ENCODE measurements at regions not wholly inside any gene's neighbourhood (a gene's known extent, or its start where the extent isn't known, plus 50 kb on each side); places are given as distances from the start of the nearest gene placed in this dataset.

- no peak for DNase-seq (ENCODE audit: low read depth)
- TF ChIP-seq CTCF (IDR thresholded peaks at IDR 0.05; ENCODE audit: control insufficient read depth, extremely low read depth, insufficient read depth), result peak; percentile 68
- H3K4me3 ChIP-seq (ENCODE audit: low read depth, low read length), result no peak overlapping the region
These were observed 751.7 kb upstream of the GOLIM4 start for GRCh38 chr3:168847291-168847883.

GRCh38 chr3:168844894-168845482, 749.3 kb upstream of the GOLIM4 start:
- no peak for DNase-seq (ENCODE audit: low read depth)
- no peak overlapping the region for H3K4me3 ChIP-seq (ENCODE audit: low read depth, low read length)
- no peak for TF ChIP-seq CTCF (IDR thresholded peaks at IDR 0.05; ENCODE audit: control insufficient read depth, extremely low read depth, insufficient read depth)

GRCh38 chr3:168844472-168844871, 748.7 kb upstream of the GOLIM4 start:
- no peak for TF ChIP-seq CTCF (IDR thresholded peaks at IDR 0.05; ENCODE audit: control insufficient read depth, extremely low read depth, insufficient read depth)
- no peak overlapping the region for H3K4me3 ChIP-seq (ENCODE audit: low read depth, low read length)
- DNase-seq (ENCODE audit: low read depth), result no peak

GRCh38 chr3:168843481-168843880, 747.8 kb upstream of the GOLIM4 start:
- H3K4me3 ChIP-seq (ENCODE audit: low read depth, low read length), result no peak overlapping the region
- DNase-seq (ENCODE audit: low read depth), result no peak
- no peak for TF ChIP-seq CTCF (IDR thresholded peaks at IDR 0.05; ENCODE audit: control insufficient read depth, extremely low read depth, insufficient read depth)

GRCh38 chr3:168839653-168840052, 743.9 kb upstream of the GOLIM4 start:
- no peak for DNase-seq (ENCODE audit: low read depth)
- no peak for TF ChIP-seq CTCF (IDR thresholded peaks at IDR 0.05; ENCODE audit: control insufficient read depth, extremely low read depth, insufficient read depth)
- no peak overlapping the region for H3K4me3 ChIP-seq (ENCODE audit: low read depth, low read length)

GRCh38 chr3:168834558-168834957, 738.8 kb upstream of the GOLIM4 start:
- no peak overlapping the region for H3K4me3 ChIP-seq (ENCODE audit: low read depth, low read length)
- TF ChIP-seq CTCF (IDR thresholded peaks at IDR 0.05; ENCODE audit: control insufficient read depth, extremely low read depth, insufficient read depth), result no peak
- no peak for DNase-seq (ENCODE audit: low read depth)

- no peak for DNase-seq (ENCODE audit: low read depth)
- no peak for TF ChIP-seq CTCF (IDR thresholded peaks at IDR 0.05; ENCODE audit: control insufficient read depth, extremely low read depth, insufficient read depth)
- no peak overlapping the region for H3K4me3 ChIP-seq (ENCODE audit: low read depth, low read length)
These were observed 733.2 kb upstream of the GOLIM4 start for GRCh38 chr3:168828943-168829342.
